Testis (tissue), 2 donors: ENCODE measurements at regions not wholly inside any gene's neighbourhood (a gene's known extent, or its start where the extent isn't known, plus 50 kb on each side); places are given as distances from the start of the nearest gene placed in this dataset.

Experiments
- DNase-seq: peaks from one replicate; pipeline ENCODE4 v3.0.0-alpha.2; 2019
- H3K27ac ChIP-seq, 2 donors: fragments of 200-600 bp; sonication (generic); one replicate each; pipeline ENCODE4 v1.5.1; 2019
- H3K27me3 ChIP-seq: fragments of 200-600 bp; sonication (generic); one replicate; pipeline ENCODE4 v1.5.1; 2019
- H3K36me3 ChIP-seq: fragments of 200-600 bp; sonication (generic); one replicate; pipeline ENCODE4 v1.5.1; 2017; ENCODE audit warnings: low read depth; ENCODE audit errors: missing control alignments
- H3K4me1 ChIP-seq: fragments of 200-600 bp; sonication (generic); one replicate; pipeline ENCODE4 v1.5.1; 2019
- H3K4me3 ChIP-seq, 2 donors: fragments of 200-600 bp; sonication (generic); one replicate each; pipeline ENCODE4 v1.5.1; 2017 to 2019
- H3K9me3 ChIP-seq: fragments of 200-600 bp; sonication (generic); one replicate; pipeline ENCODE4 v1.5.1; 2017
- CTCF ChIP-seq, 3 experiments: fragments of 450-650 bp in 2 of 3; fragments of 200-600 bp in 1 of 3; sonication (generic) in 1 of 3; IDR thresholded peaks; one replicate each; pipeline ENCODE4 v1.5.1; 2016 to 2019; ENCODE audit warnings: antibody characterized with exemption in 3 of 3, mild to moderate bottlenecking in 2 of 3, moderate library complexity in 1 of 3
- POLR2A ChIP-seq: fragments of 450-650 bp; IDR thresholded peaks from one replicate; pipeline ENCODE4 v1.6.1; 2017; ENCODE audit warnings: antibody characterized with exemption, mild to moderate bottlenecking, moderate library complexity
- WGBS, 2 donors: methylation state at CpG; one replicate each; pipeline ENCODE4 v1.1.5; 2018; 5-methylcytosine and 5-hydroxymethylcytosine counted together
- intact Hi-C: fragments of 100-400 bp; cut with DNase I; formaldehyde crosslinking; loops from one replicate; pipeline ENCODE4 v1.15.1; 2023; ENCODE audit warnings: low total_unique reads

GRCh38 chr2:60172801-60173200, 380.7 kb downstream of the BCL11A start:
- no peaks in the 10 kb centered on the region for H3K36me3 ChIP-seq
- DNase-seq = no peak
- no peaks in the 10 kb centered on the region for H3K27me3 ChIP-seq
- TF ChIP-seq CTCF (IDR thresholded peaks at IDR 0.05) (no peak), POLR2A (no peak)
- no peaks in the 10 kb centered on the region for H3K4me1 ChIP-seq
- H3K9me3 ChIP-seq = no peaks in the 10 kb centered on the region
- H3K4me3 ChIP-seq = no peak overlapping the region
- intact Hi-C loops = no loop called here
- H3K27ac ChIP-seq = no peak overlapping the region
- 89 to 92% methylated on average over 3 of the region's 3 CpGs for WGBS, 2 donors

- H3K36me3 ChIP-seq = no peaks in the 10 kb centered on the region
- intact Hi-C loops = no loop called here
- H3K27me3 ChIP-seq = no peaks in the 10 kb centered on the region
- no peak overlapping the region for H3K27ac ChIP-seq
- no peak overlapping the region for H3K4me3 ChIP-seq
- WGBS, 2 donors = 91 to 95% methylated on average over 3 of the region's 3 CpGs
- no peak for DNase-seq
- H3K4me1 ChIP-seq = no peaks in the 10 kb centered on the region
- TF ChIP-seq CTCF (IDR thresholded peaks at IDR 0.05) (no peak), POLR2A (no peak)
- H3K9me3 ChIP-seq = no peaks in the 10 kb centered on the region
These were observed 383.2 kb downstream of the BCL11A start for GRCh38 chr2:60170272-60170671.

- Histone ChIP-seq H3K4me3 (no peak overlapping the region), H3K36me3 (no peaks in the 10 kb centered on the region), H3K9me3 (no peaks in the 10 kb centered on the region), H3K27ac (no peak overlapping the region), H3K27me3 (no peaks in the 10 kb centered on the region), H3K4me1 (no peaks in the 10 kb centered on the region)
- DNase-seq = no peak
- intact Hi-C loops = no loop called here
- WGBS, 2 donors = 86 to 100% methylated on average over 2 to 3 of the region's 3 CpGs
- no peak for TF ChIP-seq POLR2A
- TF ChIP-seq CTCF (IDR thresholded peaks at IDR 0.05) = no peak
These were observed 385.2 kb downstream of the BCL11A start for GRCh38 chr2:60168247-60168646.

- no peak for DNase-seq
- no peaks in the 10 kb centered on the region for H3K27me3 ChIP-seq
- no peaks in the 10 kb centered on the region for H3K4me1 ChIP-seq
- no peak for TF ChIP-seq POLR2A
- no peak for TF ChIP-seq CTCF (IDR thresholded peaks at IDR 0.05)
- 39 to 41% methylated on average over 4 of the region's 4 CpGs for WGBS, 2 donors
- intact Hi-C loops = no loop called here
- H3K36me3 ChIP-seq = no peaks in the 10 kb centered on the region
- no peak overlapping the region for H3K27ac ChIP-seq
- H3K4me3 ChIP-seq = no peak overlapping the region
- H3K9me3 ChIP-seq = no peaks in the 10 kb centered on the region
These were observed 386.4 kb downstream of the BCL11A start for GRCh38 chr2:60167089-60167488.

- Histone ChIP-seq H3K27me3 (no peaks in the 10 kb centered on the region), H3K4me3 (no peak overlapping the region), H3K4me1 (no peaks in the 10 kb centered on the region), H3K27ac (no peak overlapping the region), H3K36me3 (no peaks in the 10 kb centered on the region), H3K9me3 (no peaks in the 10 kb centered on the region)
- 87 to 91% methylated on average over 7 of the region's 7 CpGs for WGBS, 2 donors
- TF ChIP-seq POLR2A (no peak), CTCF (IDR thresholded peaks at IDR 0.05) (no peak)
- no peak for DNase-seq
- intact Hi-C loops = no loop called here
These were observed 389.8 kb downstream of the BCL11A start for GRCh38 chr2:60163691-60164090.
